ENCODE measurements at regions not wholly inside any gene's neighbourhood (a gene's known extent, or its start where the extent isn't known, plus 50 kb on each side); places are given as distances from the start of the nearest gene placed in this dataset.
"Not testable (repeated sequence)": the region's sequence is repeated elsewhere in the genome, so short reads cannot be mapped to it uniquely, and the experiment has no call there.

DNA sequence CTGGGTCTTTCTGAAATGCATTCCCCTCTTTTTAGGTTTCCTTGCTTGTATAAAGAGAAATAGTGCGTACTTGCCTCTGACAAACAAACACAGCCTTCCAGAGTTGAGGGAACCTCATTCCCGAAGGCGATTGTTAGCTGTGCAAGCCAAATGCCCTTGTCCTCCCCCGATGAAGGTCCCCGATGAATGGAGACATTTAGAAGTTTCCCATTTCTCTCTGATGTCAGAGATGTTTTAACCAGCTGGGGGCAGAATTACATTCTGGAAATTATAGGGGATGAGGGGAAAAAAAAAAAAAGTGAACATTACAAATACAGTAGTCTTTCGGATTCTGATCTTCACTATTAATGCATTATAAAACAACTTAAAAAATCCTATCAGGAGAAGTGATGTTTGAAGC lies 366.8 kb downstream of the VRK1 start:
- 55 to 69% methylated on average over 6 of the region's 6 CpGs for WGBS, 2 donors
- H3K27me3 ChIP-seq (ENCODE audit: control insufficient read depth in 3 of 3, insufficient read depth in 3 of 3, low read length in 2 of 3), result no peaks in the 10 kb centered on the region
- no peak overlapping the region for H3K9ac ChIP-seq (ENCODE audit: insufficient read depth in 1 of 2, low read length in 2 of 2)
- TF ChIP-seq, protein P1, sequence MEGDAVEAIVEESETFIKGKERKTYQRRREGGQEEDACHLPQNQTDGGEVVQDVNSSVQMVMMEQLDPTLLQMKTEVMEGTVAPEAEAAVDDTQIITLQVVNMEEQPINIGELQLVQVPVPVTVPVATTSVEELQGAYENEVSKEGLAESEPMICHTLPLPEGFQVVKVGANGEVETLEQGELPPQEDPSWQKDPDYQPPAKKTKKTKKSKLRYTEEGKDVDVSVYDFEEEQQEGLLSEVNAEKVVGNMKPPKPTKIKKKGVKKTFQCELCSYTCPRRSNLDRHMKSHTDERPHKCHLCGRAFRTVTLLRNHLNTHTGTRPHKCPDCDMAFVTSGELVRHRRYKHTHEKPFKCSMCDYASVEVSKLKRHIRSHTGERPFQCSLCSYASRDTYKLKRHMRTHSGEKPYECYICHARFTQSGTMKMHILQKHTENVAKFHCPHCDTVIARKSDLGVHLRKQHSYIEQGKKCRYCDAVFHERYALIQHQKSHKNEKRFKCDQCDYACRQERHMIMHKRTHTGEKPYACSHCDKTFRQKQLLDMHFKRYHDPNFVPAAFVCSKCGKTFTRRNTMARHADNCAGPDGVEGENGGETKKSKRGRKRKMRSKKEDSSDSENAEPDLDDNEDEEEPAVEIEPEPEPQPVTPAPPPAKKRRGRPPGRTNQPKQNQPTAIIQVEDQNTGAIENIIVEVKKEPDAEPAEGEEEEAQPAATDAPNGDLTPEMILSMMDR (IDR thresholded peaks at IDR 0.05; ENCODE audit: control extremely low read depth, extremely low read depth), result no peak
- DNase-seq (peak in 2 of 3 donors; percentile 6), ATAC-seq (ENCODE audit: insufficient read depth, low FRiP score) (no peak)
- no peaks in the 10 kb centered on the region for H3K4me1 ChIP-seq (ENCODE audit: control insufficient read depth in 5 of 5, insufficient read depth in 5 of 5, low read length in 5 of 5)
- H3K36me3 ChIP-seq (ENCODE audit: control insufficient read depth in 4 of 4, insufficient read depth in 4 of 4, low read length in 4 of 4), result no peaks in the 10 kb centered on the region
- no peak overlapping the region for H3K27ac ChIP-seq (ENCODE audit: low read depth in 1 of 2, low read length in 1 of 2)
- peaks cover 0 to 12% (median 0%) of the 10 kb centered on the region in 4 donors for H3K9me3 ChIP-seq (ENCODE audit: control insufficient read depth in 4 of 4, insufficient read depth in 3 of 4, low read length in 3 of 4)
- no peak overlapping the region for H3K4me3 ChIP-seq

DNA sequence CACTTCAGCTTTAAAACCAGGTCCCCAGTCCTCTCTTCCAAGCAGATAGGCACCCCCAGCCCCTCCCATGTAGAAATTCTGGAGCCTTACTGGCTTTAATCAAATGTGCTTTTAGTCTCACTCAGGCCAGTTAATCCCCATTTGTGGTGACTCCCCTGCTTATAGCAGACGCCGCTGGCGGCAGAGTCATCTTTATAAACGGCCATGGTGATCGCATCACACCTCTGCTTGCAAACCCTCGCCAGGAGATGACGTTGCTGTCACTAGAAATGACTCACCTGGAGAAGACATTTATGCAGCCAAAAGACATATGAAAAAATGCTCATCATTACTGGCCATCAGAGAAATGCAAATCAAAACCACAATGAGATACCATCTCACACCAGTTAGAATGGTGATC lies 369.3 kb downstream of the VRK1 start:
- no peak overlapping the region for H3K9ac ChIP-seq (ENCODE audit: insufficient read depth in 1 of 2, low read length in 2 of 2)
- no peaks in the 10 kb centered on the region for H3K36me3 ChIP-seq (ENCODE audit: control insufficient read depth in 4 of 4, insufficient read depth in 4 of 4, low read length in 4 of 4)
- no peak overlapping the region for H3K27ac ChIP-seq (ENCODE audit: low read depth in 1 of 2, low read length in 1 of 2)
- WGBS, 2 donors, result 83 to 84% methylated on average over 7 of the region's 7 CpGs
- TF ChIP-seq, protein P1 (IDR thresholded peaks at IDR 0.05; ENCODE audit: control extremely low read depth, extremely low read depth), result no peak
- H3K9me3 ChIP-seq (ENCODE audit: control insufficient read depth in 4 of 4, insufficient read depth in 3 of 4, low read length in 3 of 4), result peaks cover 0 to 3% (median 0%) of the 10 kb centered on the region in 4 donors
- H3K27me3 ChIP-seq (ENCODE audit: control insufficient read depth in 3 of 3, insufficient read depth in 3 of 3, low read length in 2 of 3), result no peaks in the 10 kb centered on the region
- H3K4me1 ChIP-seq (ENCODE audit: control insufficient read depth in 5 of 5, insufficient read depth in 5 of 5, low read length in 5 of 5), result no peaks in the 10 kb centered on the region
- DNase-seq (no peak), ATAC-seq (ENCODE audit: insufficient read depth, low FRiP score) (no peak)
- H3K4me3 ChIP-seq, result no peak overlapping the region

DNA sequence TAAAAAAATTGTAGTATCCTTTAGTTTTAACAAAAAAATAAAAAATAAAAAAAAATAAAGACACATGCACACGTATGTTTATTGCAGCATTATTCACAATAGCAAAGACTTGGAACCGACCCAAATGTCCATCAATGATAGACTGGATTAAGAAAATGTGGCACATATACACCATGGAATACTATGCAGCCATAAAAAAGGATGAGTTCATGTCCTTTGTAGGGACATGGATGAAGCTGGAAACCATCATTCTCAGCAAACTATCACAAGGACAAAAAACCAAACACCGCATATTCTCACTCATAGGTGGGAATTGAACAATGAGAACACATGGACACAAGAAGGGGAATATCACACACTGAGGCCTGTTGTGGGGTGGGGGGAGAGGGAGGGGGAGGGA lies 370.4 kb downstream of the VRK1 start:
- not testable (repeated sequence) for H3K4me1 ChIP-seq (ENCODE audit: control insufficient read depth in 5 of 5, insufficient read depth in 5 of 5, low read length in 5 of 5); ATAC-seq (ENCODE audit: insufficient read depth, low FRiP score)
- WGBS, 2 donors, result 87 to 97% methylated on average over 2 to 3 of the region's 3 CpGs

GRCh38 chr14:97172644-97173043 lies 375.5 kb downstream of the VRK1 start:
- WGBS, 2 donors, result 92 to 93% methylated on average over 2 of the region's 2 CpGs
- no peak overlapping the region for H3K9ac ChIP-seq (ENCODE audit: insufficient read depth in 1 of 2, low read length in 2 of 2)
- no peaks in the 10 kb centered on the region for H3K4me1 ChIP-seq (ENCODE audit: control insufficient read depth in 5 of 5, insufficient read depth in 5 of 5, low read length in 5 of 5)
- ATAC-seq (ENCODE audit: insufficient read depth, low FRiP score), result no peak
- H3K9me3 ChIP-seq (ENCODE audit: control insufficient read depth in 4 of 4, insufficient read depth in 3 of 4, low read length in 3 of 4), result peaks cover 0 to 9% (median 0%) of the 10 kb centered on the region in 4 donors
- no peaks in the 10 kb centered on the region for H3K27me3 ChIP-seq (ENCODE audit: control insufficient read depth in 3 of 3, insufficient read depth in 3 of 3, low read length in 2 of 3)
- TF ChIP-seq, protein P1 (IDR thresholded peaks at IDR 0.05; ENCODE audit: control extremely low read depth, extremely low read depth), result no peak
- H3K36me3 ChIP-seq (ENCODE audit: control insufficient read depth in 4 of 4, insufficient read depth in 4 of 4, low read length in 4 of 4), result no peaks in the 10 kb centered on the region
- no peak overlapping the region for H3K4me3 ChIP-seq
- DNase-seq, result no peak
- no peak overlapping the region for H3K27ac ChIP-seq (ENCODE audit: low read depth in 1 of 2, low read length in 1 of 2)

More for the DNA sequence above, 370.4 kb downstream of the VRK1 start:
- H3K27me3 ChIP-seq (ENCODE audit: control insufficient read depth in 3 of 3, insufficient read depth in 3 of 3, low read length in 2 of 3); H3K36me3 ChIP-seq (ENCODE audit: control insufficient read depth in 4 of 4, insufficient read depth in 4 of 4, low read length in 4 of 4); H3K9me3 ChIP-seq (ENCODE audit: control insufficient read depth in 4 of 4, insufficient read depth in 3 of 4, low read length in 3 of 4); DNase-seq; H3K4me3 ChIP-seq; H3K27ac ChIP-seq (ENCODE audit: low read depth in 1 of 2, low read length in 1 of 2); H3K9ac ChIP-seq (ENCODE audit: insufficient read depth in 1 of 2, low read length in 2 of 2): not testable (repeated sequence)

Measured in lung (tissue), 11 donors.